Peyer's patch (tissue), 4 donors: ENCODE measurements at regions not wholly inside any gene's neighbourhood (a gene's known extent, or its start where the extent isn't known, plus 50 kb on each side); places are given as distances from the start of the nearest gene placed in this dataset.

Experiments used
- CTCF ChIP-seq, 6 experiments: fragments of 450-650 bp in 4 of 6; fragments of 200-600 bp in 2 of 6; sonication (generic) in 1 of 6; IDR thresholded peaks; one replicate each; pipeline ENCODE4 v1.5.1; 2017 to 2019; ENCODE audit warnings: antibody characterized with exemption in 6 of 6, mild to moderate bottlenecking in 3 of 6, moderate library complexity in 1 of 6
- POLR2A ChIP-seq, 2 donors: fragments of 450-650 bp; IDR thresholded peaks; one replicate each; pipeline ENCODE4 v1.5.1; 2017; ENCODE audit warnings: antibody characterized with exemption in 2 of 2, mild to moderate bottlenecking in 2 of 2, moderate library complexity in 2 of 2

GRCh38 chr10:47161465-47161864 is 138.5 kb upstream of the GDF10 start:
- TF ChIP-seq CTCF (IDR thresholded peaks at IDR 0.05) (no peak), POLR2A (IDR thresholded peaks at IDR 0.05) (no peak)
